ENCODE measurements at regions not wholly inside any gene's neighbourhood (a gene's known extent, or its start where the extent isn't known, plus 50 kb on each side); places are given as distances from the start of the nearest gene placed in this dataset.

- no peak for DNase-seq
- Histone ChIP-seq H3K27ac (ENCODE audit: low read depth in 1 of 2, low read length in 1 of 2) (no peak overlapping the region), H3K27me3 (ENCODE audit: control insufficient read depth in 3 of 3, insufficient read depth in 3 of 3, low read length in 2 of 3) (no peaks in the 10 kb centered on the region), H3K9me3 (ENCODE audit: control insufficient read depth in 4 of 4, insufficient read depth in 3 of 4, low read length in 3 of 4) (peaks cover 0 to 2% (median 0%) of the 10 kb centered on the region in 4 donors), H3K4me1 (ENCODE audit: control insufficient read depth in 5 of 5, insufficient read depth in 5 of 5, low read length in 5 of 5) (no peaks in the 10 kb centered on the region), H3K4me3 (no peak overlapping the region), H3K9ac (ENCODE audit: insufficient read depth in 1 of 2, low read length in 2 of 2) (no peak overlapping the region), H3K36me3 (ENCODE audit: control insufficient read depth in 4 of 4, insufficient read depth in 4 of 4, low read length in 4 of 4) (no peaks in the 10 kb centered on the region)
- WGBS, 2 donors = 95 to 97% methylated on average over 2 of the region's 2 CpGs
- no peak for ATAC-seq (ENCODE audit: insufficient read depth, low FRiP score)
- TF ChIP-seq CTCF (IDR thresholded peaks at IDR 0.05; ENCODE audit: control extremely low read depth, extremely low read depth) = no peak
Observed at GRCh38 chr4:154107337-154107736, 318.5 kb upstream of the SFRP2 start.

GRCh38 chr4:154088741-154089140, 299.9 kb upstream of the SFRP2 start:
- peaks cover 0 to 2% (median 0%) of the 10 kb centered on the region in 4 donors for H3K9me3 ChIP-seq (ENCODE audit: control insufficient read depth in 4 of 4, insufficient read depth in 3 of 4, low read length in 3 of 4)
- H3K27ac ChIP-seq (ENCODE audit: low read depth in 1 of 2, low read length in 1 of 2) = no peak overlapping the region
- WGBS, 2 donors = 28 to 30% methylated on average over 2 of the region's 2 CpGs
- DNase-seq (peak in 2 of 3 donors; percentile 14 to 21), ATAC-seq (ENCODE audit: insufficient read depth, low FRiP score) (no peak)
- H3K36me3 ChIP-seq (ENCODE audit: control insufficient read depth in 4 of 4, insufficient read depth in 4 of 4, low read length in 4 of 4) = no peaks in the 10 kb centered on the region
- no peaks in the 10 kb centered on the region for H3K27me3 ChIP-seq (ENCODE audit: control insufficient read depth in 3 of 3, insufficient read depth in 3 of 3, low read length in 2 of 3)
- no peak overlapping the region for H3K9ac ChIP-seq (ENCODE audit: insufficient read depth in 1 of 2, low read length in 2 of 2)
- no peaks in the 10 kb centered on the region for H3K4me1 ChIP-seq (ENCODE audit: control insufficient read depth in 5 of 5, insufficient read depth in 5 of 5, low read length in 5 of 5)
- H3K4me3 ChIP-seq = no peak overlapping the region
- TF ChIP-seq CTCF (IDR thresholded peaks at IDR 0.05; ENCODE audit: control extremely low read depth, extremely low read depth) = no peak

- Histone ChIP-seq H3K9me3 (ENCODE audit: control insufficient read depth in 4 of 4, insufficient read depth in 3 of 4, low read length in 3 of 4) (peaks cover 0 to 2% (median 0%) of the 10 kb centered on the region in 4 donors), H3K4me3 (no peak overlapping the region), H3K9ac (ENCODE audit: insufficient read depth in 1 of 2, low read length in 2 of 2) (no peak overlapping the region), H3K4me1 (ENCODE audit: control insufficient read depth in 5 of 5, insufficient read depth in 5 of 5, low read length in 5 of 5) (no peaks in the 10 kb centered on the region), H3K36me3 (ENCODE audit: control insufficient read depth in 4 of 4, insufficient read depth in 4 of 4, low read length in 4 of 4) (no peaks in the 10 kb centered on the region), H3K27me3 (ENCODE audit: control insufficient read depth in 3 of 3, insufficient read depth in 3 of 3, low read length in 2 of 3) (no peaks in the 10 kb centered on the region), H3K27ac (ENCODE audit: low read depth in 1 of 2, low read length in 1 of 2) (no peak overlapping the region)
- DNase-seq (no peak), ATAC-seq (ENCODE audit: insufficient read depth, low FRiP score) (no peak)
- no peak for TF ChIP-seq CTCF (IDR thresholded peaks at IDR 0.05; ENCODE audit: control extremely low read depth, extremely low read depth)
- WGBS, 2 donors = 35 to 41% methylated on average over 3 of the region's 3 CpGs
Observed at GRCh38 chr4:154086247-154086646, 297.4 kb upstream of the SFRP2 start.

- Histone ChIP-seq H3K27me3 (ENCODE audit: control insufficient read depth in 3 of 3, insufficient read depth in 3 of 3, low read length in 2 of 3) (no peaks in the 10 kb centered on the region), H3K9ac (ENCODE audit: insufficient read depth in 1 of 2, low read length in 2 of 2) (no peak overlapping the region), H3K9me3 (ENCODE audit: control insufficient read depth in 4 of 4, insufficient read depth in 3 of 4, low read length in 3 of 4) (peaks cover 0 to 2% (median 0%) of the 10 kb centered on the region in 4 donors), H3K4me3 (no peak overlapping the region), H3K27ac (ENCODE audit: low read depth in 1 of 2, low read length in 1 of 2) (no peak overlapping the region), H3K4me1 (ENCODE audit: control insufficient read depth in 5 of 5, insufficient read depth in 5 of 5, low read length in 5 of 5) (no peaks in the 10 kb centered on the region), H3K36me3 (ENCODE audit: control insufficient read depth in 4 of 4, insufficient read depth in 4 of 4, low read length in 4 of 4) (no peaks in the 10 kb centered on the region)
- ATAC-seq (ENCODE audit: insufficient read depth, low FRiP score) (no peak), DNase-seq (no peak)
- 87 to 90% methylated on average over 1 of the region's 1 CpG for WGBS, 2 donors
- TF ChIP-seq CTCF (IDR thresholded peaks at IDR 0.05; ENCODE audit: control extremely low read depth, extremely low read depth) = no peak
Observed at GRCh38 chr4:154084864-154085263, 296.0 kb upstream of the SFRP2 start.
